Tibial nerve (tissue), 4 donors: ENCODE measurements at regions not wholly inside any gene's neighbourhood (a gene's known extent, or its start where the extent isn't known, plus 50 kb on each side); places are given as distances from the start of the nearest gene placed in this dataset.

Experiments
- EP300 ChIP-seq, 2 donors: sonication (generic); formaldehyde crosslinking; IDR thresholded peaks; one replicate each; pipeline ENCODE4 v1.6.1; 2017; ENCODE audit warnings: antibody characterized with exemption in 2 of 2, mild to moderate bottlenecking in 1 of 2
- POLR2A ChIP-seq, 2 donors: fragments of 450-650 bp; IDR thresholded peaks; one replicate each; pipeline ENCODE4 v1.6.1; 2017; ENCODE audit warnings: antibody characterized with exemption in 2 of 2, mild to moderate bottlenecking in 2 of 2, moderate library complexity in 2 of 2
- TF ChIP-seq, protein P1 (sequence below), 5 experiments: fragments of 200-600 bp in 3 of 5; fragments of 450-650 bp in 2 of 5; sonication (generic) in 3 of 5; IDR thresholded peaks; one replicate each; pipeline ENCODE4 v1.5.1; 2016 to 2019; ENCODE audit warnings: antibody characterized with exemption in 5 of 5, mild to moderate bottlenecking in 3 of 5, moderate library complexity in 2 of 5

- TF ChIP-seq, protein P1, sequence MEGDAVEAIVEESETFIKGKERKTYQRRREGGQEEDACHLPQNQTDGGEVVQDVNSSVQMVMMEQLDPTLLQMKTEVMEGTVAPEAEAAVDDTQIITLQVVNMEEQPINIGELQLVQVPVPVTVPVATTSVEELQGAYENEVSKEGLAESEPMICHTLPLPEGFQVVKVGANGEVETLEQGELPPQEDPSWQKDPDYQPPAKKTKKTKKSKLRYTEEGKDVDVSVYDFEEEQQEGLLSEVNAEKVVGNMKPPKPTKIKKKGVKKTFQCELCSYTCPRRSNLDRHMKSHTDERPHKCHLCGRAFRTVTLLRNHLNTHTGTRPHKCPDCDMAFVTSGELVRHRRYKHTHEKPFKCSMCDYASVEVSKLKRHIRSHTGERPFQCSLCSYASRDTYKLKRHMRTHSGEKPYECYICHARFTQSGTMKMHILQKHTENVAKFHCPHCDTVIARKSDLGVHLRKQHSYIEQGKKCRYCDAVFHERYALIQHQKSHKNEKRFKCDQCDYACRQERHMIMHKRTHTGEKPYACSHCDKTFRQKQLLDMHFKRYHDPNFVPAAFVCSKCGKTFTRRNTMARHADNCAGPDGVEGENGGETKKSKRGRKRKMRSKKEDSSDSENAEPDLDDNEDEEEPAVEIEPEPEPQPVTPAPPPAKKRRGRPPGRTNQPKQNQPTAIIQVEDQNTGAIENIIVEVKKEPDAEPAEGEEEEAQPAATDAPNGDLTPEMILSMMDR (IDR thresholded peaks at IDR 0.05): no peak
- TF ChIP-seq POLR2A (IDR thresholded peaks at IDR 0.05) (no peak), EP300 (IDR thresholded peaks at IDR 0.05) (no peak)
These were observed 633.8 kb downstream of the SEMA5A start for GRCh38 chr5:8912106-8912505.
